ENCODE measurements at regions not wholly inside any gene's neighbourhood (a gene's known extent, or its start where the extent isn't known, plus 50 kb on each side); places are given as distances from the start of the nearest gene placed in this dataset.

DNA sequence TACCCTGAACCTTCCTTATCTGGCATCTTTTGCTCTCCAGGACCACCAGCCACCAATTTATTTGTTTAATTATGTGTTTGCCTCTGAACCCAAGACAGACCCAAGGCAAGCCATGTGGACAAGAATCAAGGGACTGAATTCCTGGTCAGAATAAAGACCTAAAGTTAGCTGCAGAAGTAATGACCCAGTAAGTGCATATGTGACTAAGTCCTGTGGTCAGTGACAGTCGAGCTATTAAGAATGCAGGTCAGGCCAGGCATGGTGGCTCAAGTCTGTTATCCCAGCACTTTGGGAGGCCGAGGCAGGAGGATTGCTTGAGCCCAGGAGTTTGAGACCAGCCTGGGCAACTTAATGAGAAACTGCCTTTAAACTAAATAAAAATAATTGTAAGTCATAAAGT, 139.4 kb downstream of the CCDC71L start:
- TF ChIP-seq, protein P1, sequence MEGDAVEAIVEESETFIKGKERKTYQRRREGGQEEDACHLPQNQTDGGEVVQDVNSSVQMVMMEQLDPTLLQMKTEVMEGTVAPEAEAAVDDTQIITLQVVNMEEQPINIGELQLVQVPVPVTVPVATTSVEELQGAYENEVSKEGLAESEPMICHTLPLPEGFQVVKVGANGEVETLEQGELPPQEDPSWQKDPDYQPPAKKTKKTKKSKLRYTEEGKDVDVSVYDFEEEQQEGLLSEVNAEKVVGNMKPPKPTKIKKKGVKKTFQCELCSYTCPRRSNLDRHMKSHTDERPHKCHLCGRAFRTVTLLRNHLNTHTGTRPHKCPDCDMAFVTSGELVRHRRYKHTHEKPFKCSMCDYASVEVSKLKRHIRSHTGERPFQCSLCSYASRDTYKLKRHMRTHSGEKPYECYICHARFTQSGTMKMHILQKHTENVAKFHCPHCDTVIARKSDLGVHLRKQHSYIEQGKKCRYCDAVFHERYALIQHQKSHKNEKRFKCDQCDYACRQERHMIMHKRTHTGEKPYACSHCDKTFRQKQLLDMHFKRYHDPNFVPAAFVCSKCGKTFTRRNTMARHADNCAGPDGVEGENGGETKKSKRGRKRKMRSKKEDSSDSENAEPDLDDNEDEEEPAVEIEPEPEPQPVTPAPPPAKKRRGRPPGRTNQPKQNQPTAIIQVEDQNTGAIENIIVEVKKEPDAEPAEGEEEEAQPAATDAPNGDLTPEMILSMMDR (IDR thresholded peaks at IDR 0.05): no peak
- TF ChIP-seq POLR2A (IDR thresholded peaks at IDR 0.05): no peak
